ENCODE measurements at regions not wholly inside any gene's neighbourhood (a gene's known extent, or its start where the extent isn't known, plus 50 kb on each side); places are given as distances from the start of the nearest gene placed in this dataset.

- peak; percentile 92 for TF ChIP-seq CHD7 (IDR thresholded peaks at IDR 0.05; ENCODE audit: insufficient replicate concordance, low read length)
Measured at GRCh38 chr20:11537032-11537431, 380.7 kb upstream of the BTBD3 start (continued).

Measured in H1 (cell line).